ENCODE measurements at regions not wholly inside any gene's neighbourhood (a gene's known extent, or its start where the extent isn't known, plus 50 kb on each side); places are given as distances from the start of the nearest gene placed in this dataset.

DNA sequence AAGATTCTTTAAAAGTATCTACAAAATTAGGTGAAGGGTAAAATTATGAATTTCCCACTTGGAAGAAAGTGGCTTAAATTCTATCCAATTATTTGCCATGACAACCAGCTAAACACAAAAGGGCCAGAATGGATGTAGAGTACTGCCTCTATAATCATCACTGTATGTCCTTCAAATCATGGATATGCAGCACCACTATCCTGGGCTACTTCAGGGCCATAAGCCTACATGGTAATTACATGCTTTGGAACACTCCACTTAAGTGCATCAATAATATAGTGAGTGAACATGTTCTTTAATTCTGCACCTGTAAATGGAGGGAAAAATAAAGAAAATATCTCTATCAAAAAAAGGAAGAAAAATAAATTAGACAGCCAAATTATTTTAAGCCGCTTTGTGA, 575.2 kb downstream of the ISL1 start (continued):
- TF ChIP-seq, protein P1, sequence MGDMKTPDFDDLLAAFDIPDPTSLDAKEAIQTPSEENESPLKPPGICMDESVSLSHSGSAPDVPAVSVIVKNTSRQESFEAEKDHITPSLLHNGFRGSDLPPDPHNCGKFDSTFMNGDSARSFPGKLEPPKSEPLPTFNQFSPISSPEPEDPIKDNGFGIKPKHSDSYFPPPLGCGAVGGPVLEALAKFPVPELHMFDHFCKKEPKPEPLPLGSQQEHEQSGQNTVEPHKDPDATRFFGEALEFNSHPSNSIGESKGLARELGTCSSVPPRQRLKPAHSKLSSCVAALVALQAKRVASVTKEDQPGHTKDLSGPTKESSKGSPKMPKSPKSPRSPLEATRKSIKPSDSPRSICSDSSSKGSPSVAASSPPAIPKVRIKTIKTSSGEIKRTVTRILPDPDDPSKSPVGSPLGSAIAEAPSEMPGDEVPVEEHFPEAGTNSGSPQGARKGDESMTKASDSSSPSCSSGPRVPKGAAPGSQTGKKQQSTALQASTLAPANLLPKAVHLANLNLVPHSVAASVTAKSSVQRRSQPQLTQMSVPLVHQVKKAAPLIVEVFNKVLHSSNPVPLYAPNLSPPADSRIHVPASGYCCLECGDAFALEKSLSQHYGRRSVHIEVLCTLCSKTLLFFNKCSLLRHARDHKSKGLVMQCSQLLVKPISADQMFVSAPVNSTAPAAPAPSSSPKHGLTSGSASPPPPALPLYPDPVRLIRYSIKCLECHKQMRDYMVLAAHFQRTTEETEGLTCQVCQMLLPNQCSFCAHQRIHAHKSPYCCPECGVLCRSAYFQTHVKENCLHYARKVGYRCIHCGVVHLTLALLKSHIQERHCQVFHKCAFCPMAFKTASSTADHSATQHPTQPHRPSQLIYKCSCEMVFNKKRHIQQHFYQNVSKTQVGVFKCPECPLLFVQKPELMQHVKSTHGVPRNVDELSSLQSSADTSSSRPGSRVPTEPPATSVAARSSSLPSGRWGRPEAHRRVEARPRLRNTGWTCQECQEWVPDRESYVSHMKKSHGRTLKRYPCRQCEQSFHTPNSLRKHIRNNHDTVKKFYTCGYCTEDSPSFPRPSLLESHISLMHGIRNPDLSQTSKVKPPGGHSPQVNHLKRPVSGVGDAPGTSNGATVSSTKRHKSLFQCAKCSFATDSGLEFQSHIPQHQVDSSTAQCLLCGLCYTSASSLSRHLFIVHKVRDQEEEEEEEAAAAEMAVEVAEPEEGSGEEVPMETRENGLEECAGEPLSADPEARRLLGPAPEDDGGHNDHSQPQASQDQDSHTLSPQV (IDR thresholded peaks at IDR 0.05): no peak

DNA sequence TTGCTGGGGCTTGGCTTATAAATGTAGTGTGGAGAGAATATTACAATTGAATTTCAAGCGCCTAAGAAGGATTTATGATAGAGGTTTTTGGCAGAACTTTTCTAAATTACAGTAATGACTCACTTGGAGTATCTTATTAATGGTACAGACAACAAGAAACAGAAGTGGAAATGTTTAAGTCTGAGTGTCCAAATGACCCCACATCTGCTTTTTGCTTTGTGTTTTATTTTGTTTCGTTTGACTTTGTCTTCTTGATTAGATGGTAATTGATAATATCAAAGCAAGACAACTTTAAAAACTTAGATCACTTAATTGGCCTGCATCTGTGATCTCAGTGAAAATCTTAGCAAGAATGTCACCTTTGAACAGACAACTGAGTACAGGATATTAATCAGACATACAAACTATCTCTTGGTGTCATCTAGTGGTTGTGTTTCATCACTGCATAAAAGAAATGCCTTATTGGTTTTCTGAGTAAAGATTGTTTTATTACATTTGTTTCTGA, 577.4 kb downstream of the ISL1 start:
- Histone ChIP-seq H3K9ac (ENCODE audit: control insufficient read depth, insufficient read depth, low read length) (no peak overlapping the region), H3K4me2 (ENCODE audit: control insufficient read depth, insufficient read depth) (no peak overlapping the region), H2AFZ (ENCODE audit: control insufficient read depth, low read depth, low read length) (no peak overlapping the region), H3K79me2 (ENCODE audit: control insufficient read depth, insufficient read depth, low read length) (no peaks in the 10 kb centered on the region), H3K9me3 (replicated peaks; ENCODE audit: control insufficient read depth, insufficient read depth, low read length) (no peaks in the 10 kb centered on the region), H3K4me3 (no peak overlapping the region), H4K20me1 (ENCODE audit: control insufficient read depth, insufficient read depth) (no peaks in the 10 kb centered on the region), H3K36me3 (ENCODE audit: control insufficient read depth in 2 of 2, insufficient read depth in 2 of 2, low read length in 1 of 2) (no peaks in the 10 kb centered on the region), H3K4me1 (ENCODE audit: control insufficient read depth, insufficient read depth, low read length) (no peaks in the 10 kb centered on the region), H3K27ac (ENCODE audit: control insufficient read depth, insufficient read depth) (no peak overlapping the region), H3K27me3 (replicated peaks in 1 of 2; ENCODE audit: control insufficient read depth in 2 of 2, insufficient read depth in 2 of 2, low read length in 1 of 2) (no peaks in the 10 kb centered on the region; a peak in 1 of 4 replicates)
- no peak for DNase-seq (ENCODE audit: low read depth, low spot score)
- intact Hi-C loops (cut with micrococcal nuclease; ENCODE audit: unreplicated experiment): loop anchor here (2.0 kb wide), 2 partner anchors 580 to 998 kb away; no protein-coding TSS in a partner anchor
- whole genome bisulfite sequencing (ENCODE audit: insufficient coverage, insufficient replicate concordance, low lambda C conversion rate, missing lambda C conversion rate): 19% methylated on average over 2 of the region's 2 CpGs
- TF ChIP-seq, protein P2, sequence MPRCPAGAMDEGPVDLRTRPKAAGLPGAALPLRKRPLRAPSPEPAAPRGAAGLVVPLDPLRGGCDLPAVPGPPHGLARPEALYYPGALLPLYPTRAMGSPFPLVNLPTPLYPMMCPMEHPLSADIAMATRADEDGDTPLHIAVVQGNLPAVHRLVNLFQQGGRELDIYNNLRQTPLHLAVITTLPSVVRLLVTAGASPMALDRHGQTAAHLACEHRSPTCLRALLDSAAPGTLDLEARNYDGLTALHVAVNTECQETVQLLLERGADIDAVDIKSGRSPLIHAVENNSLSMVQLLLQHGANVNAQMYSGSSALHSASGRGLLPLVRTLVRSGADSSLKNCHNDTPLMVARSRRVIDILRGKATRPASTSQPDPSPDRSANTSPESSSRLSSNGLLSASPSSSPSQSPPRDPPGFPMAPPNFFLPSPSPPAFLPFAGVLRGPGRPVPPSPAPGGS (IDR thresholded peaks at IDR 0.05; ENCODE audit: borderline replicate concordance, insufficient read depth, low read depth, low read length, poor library complexity, severe bottlenecking): no peak
- TF ChIP-seq SMC3 (IDR thresholded peaks at IDR 0.05; ENCODE audit: borderline replicate concordance, low read length): peak; percentile 27; the same call in 1 of the 2 replicates
- no peak for TF ChIP-seq ESRRA (IDR thresholded peaks at IDR 0.05; ENCODE audit: low read length)
- TF ChIP-seq, protein P3, sequence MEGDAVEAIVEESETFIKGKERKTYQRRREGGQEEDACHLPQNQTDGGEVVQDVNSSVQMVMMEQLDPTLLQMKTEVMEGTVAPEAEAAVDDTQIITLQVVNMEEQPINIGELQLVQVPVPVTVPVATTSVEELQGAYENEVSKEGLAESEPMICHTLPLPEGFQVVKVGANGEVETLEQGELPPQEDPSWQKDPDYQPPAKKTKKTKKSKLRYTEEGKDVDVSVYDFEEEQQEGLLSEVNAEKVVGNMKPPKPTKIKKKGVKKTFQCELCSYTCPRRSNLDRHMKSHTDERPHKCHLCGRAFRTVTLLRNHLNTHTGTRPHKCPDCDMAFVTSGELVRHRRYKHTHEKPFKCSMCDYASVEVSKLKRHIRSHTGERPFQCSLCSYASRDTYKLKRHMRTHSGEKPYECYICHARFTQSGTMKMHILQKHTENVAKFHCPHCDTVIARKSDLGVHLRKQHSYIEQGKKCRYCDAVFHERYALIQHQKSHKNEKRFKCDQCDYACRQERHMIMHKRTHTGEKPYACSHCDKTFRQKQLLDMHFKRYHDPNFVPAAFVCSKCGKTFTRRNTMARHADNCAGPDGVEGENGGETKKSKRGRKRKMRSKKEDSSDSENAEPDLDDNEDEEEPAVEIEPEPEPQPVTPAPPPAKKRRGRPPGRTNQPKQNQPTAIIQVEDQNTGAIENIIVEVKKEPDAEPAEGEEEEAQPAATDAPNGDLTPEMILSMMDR (IDR thresholded peaks at IDR 0.05 in 2 of 3, conservative IDR thresholded peaks at IDR 0.05 in 1 of 3; ENCODE audit: control insufficient read depth in 2 of 3, extremely low read depth in 1 of 3, insufficient read depth in 1 of 3, low read depth in 3 of 3, low read length in 3 of 3): peak in 2 of 3 experiments; percentile 24 to 56; a peak in 1 of 6 replicates
- TF ChIP-seq RAD21 (IDR thresholded peaks at IDR 0.05; ENCODE audit: insufficient read depth, low read depth, low read length): peak; percentile 56
- no peak for TF ChIP-seq ZBED1 (IDR thresholded peaks at IDR 0.05; ENCODE audit: borderline replicate concordance)
- TF ChIP-seq, protein P4, sequence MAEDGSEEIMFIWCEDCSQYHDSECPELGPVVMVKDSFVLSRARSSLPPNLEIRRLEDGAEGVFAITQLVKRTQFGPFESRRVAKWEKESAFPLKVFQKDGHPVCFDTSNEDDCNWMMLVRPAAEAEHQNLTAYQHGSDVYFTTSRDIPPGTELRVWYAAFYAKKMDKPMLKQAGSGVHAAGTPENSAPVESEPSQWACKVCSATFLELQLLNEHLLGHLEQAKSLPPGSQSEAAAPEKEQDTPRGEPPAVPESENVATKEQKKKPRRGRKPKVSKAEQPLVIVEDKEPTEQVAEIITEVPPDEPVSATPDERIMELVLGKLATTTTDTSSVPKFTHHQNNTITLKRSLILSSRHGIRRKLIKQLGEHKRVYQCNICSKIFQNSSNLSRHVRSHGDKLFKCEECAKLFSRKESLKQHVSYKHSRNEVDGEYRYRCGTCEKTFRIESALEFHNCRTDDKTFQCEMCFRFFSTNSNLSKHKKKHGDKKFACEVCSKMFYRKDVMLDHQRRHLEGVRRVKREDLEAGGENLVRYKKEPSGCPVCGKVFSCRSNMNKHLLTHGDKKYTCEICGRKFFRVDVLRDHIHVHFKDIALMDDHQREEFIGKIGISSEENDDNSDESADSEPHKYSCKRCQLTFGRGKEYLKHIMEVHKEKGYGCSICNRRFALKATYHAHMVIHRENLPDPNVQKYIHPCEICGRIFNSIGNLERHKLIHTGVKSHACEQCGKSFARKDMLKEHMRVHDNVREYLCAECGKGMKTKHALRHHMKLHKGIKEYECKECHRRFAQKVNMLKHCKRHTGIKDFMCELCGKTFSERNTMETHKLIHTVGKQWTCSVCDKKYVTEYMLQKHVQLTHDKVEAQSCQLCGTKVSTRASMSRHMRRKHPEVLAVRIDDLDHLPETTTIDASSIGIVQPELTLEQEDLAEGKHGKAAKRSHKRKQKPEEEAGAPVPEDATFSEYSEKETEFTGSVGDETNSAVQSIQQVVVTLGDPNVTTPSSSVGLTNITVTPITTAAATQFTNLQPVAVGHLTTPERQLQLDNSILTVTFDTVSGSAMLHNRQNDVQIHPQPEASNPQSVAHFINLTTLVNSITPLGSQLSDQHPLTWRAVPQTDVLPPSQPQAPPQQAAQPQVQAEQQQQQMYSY (CRISPR knock-in tag; IDR thresholded peaks at IDR 0.05): no peak
- TF ChIP-seq EED (IDR thresholded peaks at IDR 0.05; ENCODE audit: low read depth): no peak
- ChIA-PET CTCF (interaction anchor here (1.0 kb wide), 1 partner anchor 274 kb away, joined by 4 read pairs; no protein-coding TSS in a partner anchor), RAD21 (ENCODE audit: unreplicated experiment) (no interaction called here), POLR2A (interaction anchor here (0.6 kb wide), 1 partner anchor 18 kb away, joined by 7 read pairs; no protein-coding TSS in a partner anchor), SMC1A (ENCODE audit: uncharacterized antibody, unreplicated experiment) (interaction anchor here (0.7 to 0.8 kb wide), 2 partner anchors 9 to 47 kb away, joined by 3 read pairs; no protein-coding TSS in a partner anchor)
- BruUV-seq (replicated peaks): no TSS peak
- in situ Hi-C loops (cut with MboI): no loop called here
- FAIRE-seq: no peak
- ATAC-seq: peak; percentile 58

Measured in GM12878 (cell line).